Body of pancreas (tissue), 4 donors: ENCODE measurements at regions not wholly inside any gene's neighbourhood (a gene's known extent, or its start where the extent isn't known, plus 50 kb on each side); places are given as distances from the start of the nearest gene placed in this dataset.

Source experiments
- POLR2A ChIP-seq, 3 donors: fragments of 450-650 bp; IDR thresholded peaks; one replicate each; pipeline ENCODE4 v1.6.1; 2016; ENCODE audit warnings: antibody characterized with exemption in 3 of 3, mild to moderate bottlenecking in 2 of 3
- TF ChIP-seq, protein P1 (sequence below), 7 experiments: fragments of 450-650 bp in 4 of 7; fragments of 200-600 bp in 3 of 7; sonication (generic) in 3 of 7; IDR thresholded peaks; one replicate each; pipeline ENCODE4 v1.5.1; 2016 to 2019; ENCODE audit warnings: antibody characterized with exemption in 7 of 7

GRCh38 chr5:117218789-117219188 lies 644.2 kb upstream of the SEMA6A start:
- TF ChIP-seq, protein P1, sequence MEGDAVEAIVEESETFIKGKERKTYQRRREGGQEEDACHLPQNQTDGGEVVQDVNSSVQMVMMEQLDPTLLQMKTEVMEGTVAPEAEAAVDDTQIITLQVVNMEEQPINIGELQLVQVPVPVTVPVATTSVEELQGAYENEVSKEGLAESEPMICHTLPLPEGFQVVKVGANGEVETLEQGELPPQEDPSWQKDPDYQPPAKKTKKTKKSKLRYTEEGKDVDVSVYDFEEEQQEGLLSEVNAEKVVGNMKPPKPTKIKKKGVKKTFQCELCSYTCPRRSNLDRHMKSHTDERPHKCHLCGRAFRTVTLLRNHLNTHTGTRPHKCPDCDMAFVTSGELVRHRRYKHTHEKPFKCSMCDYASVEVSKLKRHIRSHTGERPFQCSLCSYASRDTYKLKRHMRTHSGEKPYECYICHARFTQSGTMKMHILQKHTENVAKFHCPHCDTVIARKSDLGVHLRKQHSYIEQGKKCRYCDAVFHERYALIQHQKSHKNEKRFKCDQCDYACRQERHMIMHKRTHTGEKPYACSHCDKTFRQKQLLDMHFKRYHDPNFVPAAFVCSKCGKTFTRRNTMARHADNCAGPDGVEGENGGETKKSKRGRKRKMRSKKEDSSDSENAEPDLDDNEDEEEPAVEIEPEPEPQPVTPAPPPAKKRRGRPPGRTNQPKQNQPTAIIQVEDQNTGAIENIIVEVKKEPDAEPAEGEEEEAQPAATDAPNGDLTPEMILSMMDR (IDR thresholded peaks at IDR 0.05) = no peak
- no peak for TF ChIP-seq POLR2A (IDR thresholded peaks at IDR 0.05)
